NCI-H2227 (cell line): ENCODE measurements at regions not wholly inside any gene's neighbourhood (a gene's known extent, or its start where the extent isn't known, plus 50 kb on each side); places are given as distances from the start of the nearest gene placed in this dataset.

Source experiments
- DNase-seq: peaks from one replicate; lab custom pipeline; 2025; ENCODE audit not compliant: unreplicated experiment; lab: John Stamatoyannopoulos, UW

DNA sequence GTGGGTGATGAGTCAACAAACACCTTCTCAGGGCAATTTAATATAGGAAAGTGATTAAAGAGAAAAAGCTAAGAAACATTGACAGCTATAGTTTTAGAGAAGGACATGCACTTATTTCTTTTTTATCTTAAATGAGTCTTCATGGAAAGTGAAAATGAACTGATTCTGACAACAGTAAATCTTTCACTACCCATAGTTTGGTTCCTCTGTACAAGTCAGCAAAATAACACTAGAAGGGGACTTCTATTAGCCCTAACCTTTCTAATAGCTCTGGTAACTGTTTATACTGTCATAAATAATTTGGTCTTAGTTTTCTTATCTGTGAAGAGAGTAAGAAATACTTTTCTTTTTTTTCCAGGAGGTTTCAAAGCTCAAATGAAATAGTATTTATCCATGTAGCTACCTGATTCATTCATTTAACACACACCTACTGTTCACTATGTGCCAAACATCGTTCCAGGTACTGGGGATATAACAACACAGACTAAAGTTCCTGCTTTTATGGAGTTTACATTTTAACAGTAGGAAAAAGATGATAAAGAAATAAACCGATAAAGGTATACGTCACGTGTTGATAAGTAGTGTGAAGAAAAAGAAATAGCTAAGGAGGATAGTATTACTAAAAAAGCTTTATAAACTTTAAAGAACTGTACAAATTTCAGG lies 148.2 kb downstream of the PCSK1 start:
- no peak for DNase-seq

DNA sequence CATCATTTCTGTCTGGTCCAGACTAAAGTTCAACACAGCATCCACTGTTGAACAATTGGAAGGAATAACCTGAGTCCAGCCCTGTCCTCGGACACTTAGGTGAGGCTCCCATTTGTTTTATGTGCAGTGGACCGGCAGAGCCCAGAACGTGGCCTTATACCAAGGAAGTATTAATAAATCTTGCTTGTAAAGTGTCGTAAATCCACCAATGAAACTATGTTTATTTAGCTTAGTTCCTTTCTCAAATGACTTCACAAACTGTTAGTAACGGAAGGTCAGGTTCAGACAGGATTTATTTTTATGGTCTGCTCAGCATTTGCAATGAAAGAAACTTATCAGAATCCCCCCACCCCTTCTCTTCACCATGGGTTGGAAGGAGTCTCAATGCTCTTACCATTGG lies 149.5 kb downstream of the PCSK1 start:
- DNase-seq, result no peak

DNA sequence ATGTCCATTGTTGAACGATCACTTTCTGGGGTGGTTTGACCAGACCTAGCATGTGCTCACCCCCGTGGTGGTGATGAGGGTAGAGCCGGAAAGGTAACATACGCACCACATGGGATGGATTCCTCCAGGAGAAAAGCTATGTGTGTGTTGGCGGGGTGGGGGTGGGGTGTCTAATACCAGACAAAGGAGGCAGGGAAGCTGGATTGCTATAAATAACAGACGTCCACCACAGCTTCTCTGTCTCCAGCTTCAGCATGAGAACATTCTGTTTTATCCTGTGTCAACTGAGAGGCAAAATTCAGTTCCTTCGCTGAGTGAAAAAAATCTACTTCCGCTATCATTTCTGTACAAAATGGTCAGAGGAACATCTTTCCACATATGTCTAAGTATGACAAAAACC lies 151.0 kb downstream of the PCSK1 start:
- DNase-seq, result no peak

DNA sequence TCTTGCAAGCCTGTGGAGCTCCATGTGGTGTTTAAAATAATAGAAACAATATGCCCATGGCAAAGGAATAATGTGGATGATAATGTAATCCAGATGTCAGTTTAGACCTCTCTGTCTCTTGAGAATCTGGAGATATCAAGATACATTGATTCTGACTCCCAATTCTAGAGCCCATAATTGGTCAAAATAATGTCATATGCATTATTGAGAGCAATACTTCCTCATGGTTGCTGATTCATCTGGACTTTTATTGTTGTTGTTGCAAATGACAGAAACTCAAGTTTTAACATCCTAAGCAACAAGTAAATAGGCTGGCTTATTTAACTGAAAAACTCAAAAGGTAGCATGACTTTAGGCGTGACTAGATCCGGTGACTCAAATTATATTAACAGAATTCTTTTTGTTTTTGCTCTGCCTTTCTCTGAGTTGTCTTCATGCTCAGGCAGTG lies 152.1 kb downstream of the PCSK1 start:
- DNase-seq, result no peak

DNA sequence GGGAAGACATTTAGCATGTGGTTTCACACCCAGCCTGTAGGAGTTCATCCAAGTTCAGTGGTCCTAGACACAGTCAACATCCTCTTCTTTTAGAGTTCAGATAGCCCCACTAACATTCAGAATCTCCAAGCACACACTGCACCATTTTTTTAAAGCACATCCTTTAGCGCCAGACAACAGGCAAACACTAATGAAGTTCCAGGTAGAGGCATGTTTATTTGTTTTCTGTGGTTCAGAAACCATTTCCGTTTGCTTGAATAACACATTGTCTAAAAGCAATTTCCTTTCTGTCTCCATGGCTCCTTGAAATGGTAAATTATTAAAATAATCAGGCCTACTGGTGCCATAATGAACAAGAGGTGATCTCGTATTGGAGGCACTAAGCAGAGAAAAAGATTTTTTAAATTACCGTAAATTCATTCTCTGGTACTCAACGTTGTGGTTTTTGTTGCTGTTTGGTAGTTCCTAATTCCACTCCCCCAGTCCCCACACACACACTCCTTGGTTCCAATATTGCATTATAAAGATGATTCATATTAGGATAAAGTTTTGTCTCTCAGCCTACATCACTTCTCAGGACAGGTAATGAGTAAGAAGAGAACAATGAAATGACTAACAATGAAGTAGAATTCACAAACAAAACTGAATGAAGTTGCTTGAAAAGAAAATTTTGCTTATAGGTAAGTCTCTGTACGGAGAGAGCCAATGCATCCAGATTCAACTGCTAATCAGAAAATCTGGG lies 153.1 kb downstream of the PCSK1 start:
- no peak for DNase-seq

DNA sequence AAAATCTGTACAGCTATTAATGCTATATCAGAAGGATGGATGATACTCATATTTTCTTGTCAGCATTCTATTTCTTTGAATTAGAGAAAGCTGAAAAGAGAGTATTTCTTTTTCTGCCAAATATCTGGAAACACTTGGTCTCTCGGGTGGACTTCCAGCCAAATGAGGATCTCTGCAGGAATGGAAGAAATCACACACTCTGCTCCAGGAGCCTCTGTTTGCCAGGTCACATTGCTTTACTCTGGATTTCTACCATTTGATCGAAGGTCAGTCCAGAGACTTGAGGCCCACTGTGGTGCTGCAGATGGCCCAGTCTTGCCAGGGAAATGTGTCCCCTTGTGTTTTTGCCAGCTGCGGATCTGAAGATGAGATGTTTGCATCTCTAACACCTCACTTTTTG lies 154.1 kb downstream of the PCSK1 start:
- DNase-seq, result no peak

DNA sequence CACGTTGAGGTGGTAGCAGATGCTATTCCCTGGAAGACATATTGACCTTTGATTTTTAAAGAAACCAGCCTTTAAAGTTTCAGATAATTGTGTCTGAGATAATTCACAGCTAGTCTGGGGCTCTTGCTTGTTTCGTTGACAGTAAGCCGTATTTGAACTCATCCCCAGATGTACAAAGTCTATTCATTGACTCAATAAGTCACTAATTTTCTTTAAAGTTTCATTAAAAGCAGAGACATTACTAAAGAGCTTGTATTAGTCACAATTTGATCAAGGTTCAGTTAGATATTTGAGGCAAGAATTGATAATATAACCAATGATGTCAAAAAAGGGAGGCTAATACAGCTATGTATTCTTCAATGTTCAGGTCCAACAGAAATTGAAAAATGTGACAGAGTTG lies 158.0 kb downstream of the PCSK1 start:
- no peak for DNase-seq

DNA sequence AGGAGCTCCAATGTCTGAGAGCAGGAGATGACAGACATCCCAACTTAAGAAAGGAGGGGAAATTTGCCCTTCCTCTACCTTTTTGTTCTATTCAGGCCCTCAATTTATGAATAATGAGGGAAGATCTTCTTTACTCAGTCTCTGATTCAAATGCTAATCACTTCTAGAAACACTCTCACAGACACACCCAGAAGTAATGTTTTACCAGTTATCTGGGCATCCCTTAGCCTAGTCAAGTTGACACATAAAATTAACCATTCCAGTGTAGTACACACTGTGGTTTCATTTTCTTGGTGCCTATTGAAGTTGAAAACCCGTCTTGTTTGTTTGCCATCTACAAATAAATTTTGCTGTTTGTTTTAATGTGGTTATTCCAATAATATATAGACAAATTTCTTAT lies 167.6 kb downstream of the PCSK1 start:
- DNase-seq, result no peak

DNA sequence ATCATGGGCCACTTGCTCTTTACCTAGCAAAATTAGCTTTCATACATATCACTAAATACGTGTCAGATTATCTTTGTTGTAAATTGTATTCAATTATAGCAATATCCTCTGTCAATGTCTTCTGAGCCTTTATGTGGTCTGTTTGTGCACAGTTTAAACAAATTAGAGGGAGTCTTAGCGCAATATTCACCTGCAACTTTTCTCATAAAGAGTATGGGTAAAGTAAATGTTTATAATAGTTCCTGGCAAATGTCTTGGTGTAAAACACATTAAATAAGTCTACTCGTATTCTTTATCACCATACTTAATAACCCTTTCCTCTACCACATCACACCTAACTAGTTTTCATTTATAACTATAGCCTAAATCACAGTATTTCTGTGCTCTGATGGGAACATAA lies 169.0 kb downstream of the PCSK1 start:
- no peak for DNase-seq

DNA sequence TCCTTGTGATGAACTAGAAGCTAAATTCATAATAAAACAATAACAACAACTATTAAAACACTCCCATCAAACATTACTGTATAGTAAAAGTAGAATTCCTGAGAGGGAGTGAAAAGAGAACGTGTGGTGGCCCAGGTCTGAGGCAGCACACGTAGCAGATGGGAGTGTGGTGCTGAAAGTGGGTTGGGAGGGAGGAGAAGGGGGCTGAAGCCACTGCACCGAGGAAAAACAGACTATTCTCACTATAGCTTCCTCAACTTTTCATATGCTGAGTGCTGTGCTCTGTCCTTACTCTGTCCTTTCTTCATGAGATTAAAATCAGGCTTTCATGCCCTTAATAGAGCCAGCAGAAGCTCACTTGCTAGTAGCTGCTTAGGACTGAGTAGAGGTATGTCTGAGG lies 170.9 kb downstream of the PCSK1 start:
- no peak for DNase-seq

DNA sequence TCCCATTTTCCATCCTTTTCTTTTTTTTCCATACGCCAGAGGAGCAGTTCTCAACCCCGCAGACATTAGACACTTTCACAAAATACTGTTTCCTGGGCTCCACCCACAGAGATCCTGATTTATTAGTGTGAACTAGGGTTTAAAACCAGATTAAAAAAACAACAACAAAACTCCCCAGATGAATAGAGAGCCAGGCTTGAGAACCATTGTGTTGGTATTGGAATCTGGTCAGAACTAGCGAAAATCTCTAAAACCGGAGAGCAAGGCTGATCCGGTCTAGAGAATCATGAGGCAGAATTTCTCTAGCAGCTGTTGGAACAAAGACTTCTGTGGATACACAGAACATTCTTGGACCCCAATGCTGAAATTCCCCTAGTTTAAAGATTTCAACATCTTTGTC lies 173.0 kb downstream of the PCSK1 start:
- DNase-seq, result no peak

DNA sequence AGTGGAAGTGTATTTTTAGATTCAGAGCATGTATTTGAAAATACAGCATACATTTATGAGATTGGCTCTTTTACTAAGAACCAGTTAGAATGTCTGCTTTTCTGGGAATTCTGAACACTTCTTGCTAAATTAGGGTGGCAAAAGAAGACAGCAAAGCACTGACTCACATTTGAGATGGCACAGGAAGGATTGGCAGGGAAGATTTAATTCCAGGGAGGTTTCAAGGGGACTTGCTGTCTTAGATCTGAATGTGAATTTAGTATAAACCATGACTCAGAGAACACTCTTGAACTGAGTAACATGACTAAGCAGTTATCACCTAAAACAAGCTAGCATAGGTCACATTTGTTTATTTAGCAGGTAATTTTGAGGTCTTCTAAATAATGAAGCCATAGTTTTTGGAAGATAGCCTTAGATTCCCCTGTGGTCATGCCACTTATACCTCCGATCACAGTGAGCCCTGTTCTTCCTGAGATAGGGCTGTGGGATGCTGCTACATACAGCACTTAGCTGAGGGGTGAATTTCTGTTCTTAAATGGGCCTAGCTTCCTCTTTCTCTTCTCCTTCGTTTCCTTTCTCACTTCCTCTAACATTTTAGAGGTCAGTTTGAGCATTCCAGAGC lies 173.8 kb downstream of the PCSK1 start:
- DNase-seq, result no peak

DNA sequence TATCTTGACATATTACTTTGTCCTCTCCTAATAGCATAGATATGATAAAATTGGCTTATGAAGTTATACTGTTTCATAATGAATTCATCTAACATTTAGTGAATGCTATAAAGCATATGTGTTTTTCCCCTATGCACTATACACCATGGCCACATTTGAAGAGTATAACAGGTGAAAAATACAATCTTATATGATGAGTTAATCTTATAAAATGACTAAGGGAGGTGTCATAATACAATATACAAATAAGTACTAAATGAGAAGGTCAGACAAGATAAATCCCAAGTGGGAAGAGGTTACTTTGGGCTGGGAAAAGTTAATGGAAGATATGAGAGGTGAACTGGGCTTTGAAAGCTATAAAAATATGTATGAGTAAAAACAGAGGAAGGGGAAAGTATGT lies 174.4 kb downstream of the PCSK1 start:
- no peak for DNase-seq

DNA sequence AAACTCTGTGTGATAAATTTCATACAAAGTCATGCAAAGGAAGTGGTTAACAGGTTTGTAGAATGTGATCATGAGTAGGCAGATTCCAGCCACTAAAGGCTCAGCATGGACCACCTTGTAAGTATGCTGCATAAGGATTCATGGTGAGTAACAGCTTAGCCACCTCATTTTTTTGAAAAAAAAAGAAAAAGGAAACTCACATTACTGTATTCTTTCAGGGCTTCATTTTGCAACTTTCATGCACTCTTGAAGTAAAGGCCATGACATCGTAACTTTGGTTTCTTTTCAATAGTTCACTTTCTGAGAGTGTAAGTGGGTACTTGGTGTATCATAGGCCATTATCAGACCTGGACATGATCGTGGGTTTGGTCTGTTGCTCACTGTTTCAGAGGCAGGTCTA lies 175.1 kb downstream of the PCSK1 start:
- no peak for DNase-seq

DNA sequence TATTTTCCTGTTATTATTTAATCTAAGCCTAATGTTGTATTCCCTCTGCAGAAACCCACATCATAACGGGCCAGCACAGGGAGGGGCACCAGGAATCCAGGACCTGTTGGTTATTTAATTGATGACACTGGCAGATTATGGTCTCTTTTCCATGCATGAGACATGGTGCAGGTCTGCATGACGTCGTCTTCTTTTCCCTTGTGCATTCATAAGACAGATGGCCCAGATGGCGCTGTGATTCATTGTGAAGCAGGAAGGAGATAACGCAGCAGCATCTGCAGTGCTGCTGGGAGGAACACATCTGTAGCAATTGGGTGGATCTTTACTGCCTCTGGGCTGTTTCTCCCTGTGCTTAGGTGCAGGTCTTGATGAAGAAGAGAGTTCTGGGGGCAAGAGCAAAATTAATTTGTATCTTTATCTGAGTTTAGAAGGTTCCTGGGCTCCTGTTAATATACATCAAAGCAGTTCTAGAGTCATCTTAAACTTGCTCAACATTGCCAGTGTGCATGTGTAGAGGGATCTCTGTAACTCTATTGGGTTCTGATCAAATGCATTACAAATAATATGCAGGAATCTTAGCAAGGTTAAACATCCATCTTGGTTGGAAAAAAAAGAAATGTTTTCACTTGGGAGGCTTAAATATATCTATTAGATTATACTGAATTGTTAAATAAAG lies 176.1 kb downstream of the PCSK1 start:
- DNase-seq, result peak; percentile 34

DNA sequence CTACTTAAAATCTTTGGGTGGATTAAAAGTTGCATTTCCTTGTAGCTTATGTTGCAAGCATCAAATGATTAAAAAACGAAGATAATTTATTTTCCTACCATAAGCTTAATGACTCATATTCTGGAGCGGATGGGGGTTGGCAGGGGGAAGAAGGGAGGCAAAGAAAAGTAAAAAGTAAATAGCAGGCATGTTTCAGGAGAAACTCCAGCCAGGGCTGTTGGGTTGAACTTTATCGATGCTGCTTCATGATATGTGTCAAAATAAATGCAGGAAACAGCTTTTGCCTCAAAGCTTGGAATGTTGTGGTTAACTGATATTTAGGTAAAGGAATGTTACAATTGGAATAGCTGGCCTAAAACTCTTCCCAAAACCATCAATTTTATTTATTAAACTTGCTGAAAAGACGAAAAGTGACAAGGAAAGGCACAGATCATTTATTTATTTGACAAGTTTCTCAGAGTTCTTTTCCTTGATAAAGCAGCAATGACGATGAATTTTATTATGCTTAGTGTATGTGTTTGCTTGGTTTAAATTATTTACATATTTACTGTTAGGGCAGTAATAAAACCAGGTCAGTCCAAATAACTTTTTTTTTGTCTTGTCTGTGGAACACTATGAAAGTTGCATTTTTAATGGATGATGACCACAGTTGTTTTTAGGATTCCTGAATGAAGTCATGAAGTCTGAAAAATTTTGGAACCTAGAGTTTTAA lies 177.9 kb downstream of the PCSK1 start:
- no peak for DNase-seq

DNA sequence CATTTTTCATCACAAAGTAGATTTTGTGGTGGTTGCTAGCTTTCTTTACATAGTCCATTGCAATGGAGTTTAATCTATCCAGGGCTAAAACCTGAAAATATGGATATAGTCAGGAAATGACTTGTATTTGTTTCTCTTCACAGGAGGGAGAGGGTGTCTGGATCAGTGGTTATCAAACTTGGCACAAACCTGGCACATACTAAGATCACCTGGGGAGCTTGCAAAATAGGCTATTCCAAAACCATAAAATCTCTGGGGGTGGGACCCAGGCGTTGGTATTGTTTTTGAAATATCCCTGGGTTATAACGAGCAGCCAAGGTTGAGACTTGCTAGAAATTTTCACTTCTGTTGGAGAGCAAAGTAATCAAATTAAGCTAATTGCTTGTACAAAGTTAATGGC lies 179.9 kb downstream of the PCSK1 start:
- DNase-seq, result no peak

DNA sequence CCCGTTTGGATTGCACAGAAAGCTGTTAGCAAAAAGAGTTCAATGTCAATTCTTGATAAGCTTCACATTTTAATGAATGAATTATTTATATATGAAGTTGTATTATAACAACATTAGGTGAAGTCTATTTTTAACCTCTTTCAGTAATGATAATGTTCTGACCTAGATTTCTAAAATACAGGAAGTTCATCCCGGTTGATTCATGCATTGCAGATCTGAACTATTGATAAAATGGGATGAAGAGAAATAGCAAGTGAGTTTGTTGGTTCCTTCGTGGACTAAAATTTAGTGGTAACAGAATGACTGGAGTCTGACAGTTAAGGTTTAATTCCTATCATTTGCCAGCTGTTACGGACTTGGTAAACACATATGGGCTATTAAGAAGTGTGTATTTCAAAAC lies 180.5 kb downstream of the PCSK1 start:
- no peak for DNase-seq

DNA sequence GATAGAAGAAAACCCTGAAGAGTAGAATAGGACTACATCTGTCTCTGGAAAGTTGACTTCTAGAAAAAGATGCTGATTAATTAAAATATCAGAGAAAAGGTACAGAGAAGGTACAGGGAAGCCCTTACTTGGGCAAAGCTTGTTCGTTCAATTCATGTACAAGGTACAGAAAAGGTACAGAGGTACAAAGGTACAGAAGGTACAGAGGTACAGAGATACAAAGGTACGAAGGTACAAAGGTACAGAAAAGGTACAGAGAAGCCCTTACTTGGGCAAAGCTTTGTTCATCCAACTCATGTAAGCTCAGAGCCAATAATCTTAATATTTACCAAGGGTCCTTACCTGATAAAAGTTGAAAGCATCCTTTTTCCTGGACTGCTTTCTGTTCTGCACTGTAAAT lies 182.3 kb downstream of the PCSK1 start:
- no peak for DNase-seq

DNA sequence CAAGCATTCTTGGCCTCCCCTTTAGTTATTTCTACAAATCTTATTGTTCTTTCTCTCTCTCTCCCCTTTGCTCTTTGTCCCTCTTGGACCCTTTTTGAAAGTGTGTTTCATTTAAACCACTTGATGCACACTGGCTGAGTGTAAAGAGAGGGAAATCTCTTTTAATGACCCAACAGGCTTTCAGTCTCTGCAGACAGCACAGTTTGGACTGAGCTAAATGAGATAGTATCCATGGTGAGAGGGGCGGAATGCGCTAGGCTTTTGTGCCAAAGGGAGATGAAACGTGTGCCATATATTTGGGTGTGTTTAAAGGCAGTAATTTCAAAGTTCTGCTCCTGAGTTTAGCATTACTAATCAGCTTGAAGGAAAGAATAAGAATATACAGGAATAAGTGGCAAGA lies 184.9 kb downstream of the PCSK1 start:
- no peak for DNase-seq

DNA sequence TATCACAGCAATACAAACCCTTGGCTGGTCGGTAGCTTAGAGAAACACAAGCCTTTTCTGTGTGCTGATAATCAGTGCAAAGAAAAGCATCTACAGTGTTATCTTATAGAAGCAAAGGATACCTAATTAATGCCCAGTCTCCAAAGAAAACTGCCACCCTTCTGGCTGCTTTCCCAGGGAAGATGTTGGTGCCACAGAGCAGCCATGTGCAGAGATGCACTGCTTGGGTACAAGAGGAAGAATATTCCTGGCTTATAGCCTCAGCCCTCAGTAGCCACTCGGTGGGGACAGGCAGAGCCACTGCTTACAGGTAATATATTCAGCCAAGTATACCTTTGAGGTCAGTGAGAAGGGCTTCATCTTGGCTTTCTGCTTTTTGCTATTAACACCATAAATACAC lies 185.3 kb downstream of the PCSK1 start:
- no peak for DNase-seq
